ENCODE measurements at regions not wholly inside any gene's neighbourhood (a gene's known extent, or its start where the extent isn't known, plus 50 kb on each side); places are given as distances from the start of the nearest gene placed in this dataset.
"Not testable (repeated sequence)": the region's sequence is repeated elsewhere in the genome, so short reads cannot be mapped to it uniquely, and the experiment has no call there.

- H3K27me3 ChIP-seq (ENCODE audit: control insufficient read depth in 2 of 2, insufficient read depth in 2 of 2, low read length in 2 of 2); H3K27me3 Mint-ChIP-seq; DNase-seq; CTCF ChIA-PET; H3K4me1 ChIP-seq (ENCODE audit: control insufficient read depth in 2 of 2, insufficient read depth in 2 of 2, low read length in 2 of 2); intact Hi-C loops (cut with micrococcal nuclease); H3K4me3 Mint-ChIP-seq; ATAC-seq; H3K4me3 ChIP-seq (ENCODE audit: low read length); POLR2A ChIA-PET; H3K27ac Mint-ChIP-seq; H3K4me1 Mint-ChIP-seq; H3K36me3 ChIP-seq (ENCODE audit: control insufficient read depth in 2 of 3, insufficient read depth in 3 of 3, low read length in 3 of 3); H3K27ac ChIP-seq (ENCODE audit: low read depth, low read length): not testable (repeated sequence)
- H3K9me3 ChIP-seq (ENCODE audit: control insufficient read depth in 2 of 3, low read length in 3 of 3): peaks cover 0 to 12% (median 0%) of the 10 kb centered on the region in 3 experiments
- H3K36me3 Mint-ChIP-seq: peaks cover 15 to 47% (median 26%) of the 10 kb centered on the region in 5 donors
- peaks cover 12 to 93% (median 44%) of the 10 kb centered on the region in 11 donors for H3K9me3 Mint-ChIP-seq
Measured at GRCh38 chr6:2302482-2302881, 57.1 kb upstream of the GMDS start.

GRCh38 chr6:2296781-2297180 is 51.4 kb upstream of the GMDS start:
- no peaks in the 10 kb centered on the region for H3K4me1 Mint-ChIP-seq
- POLR2A ChIA-PET: no interaction called here
- H3K27me3 Mint-ChIP-seq: no peaks in the 10 kb centered on the region
- DNase-seq: no peak
- no peak for ATAC-seq
- Histone ChIP-seq H3K27ac (ENCODE audit: low read depth, low read length) (no peak overlapping the region), H3K9me3 (ENCODE audit: control insufficient read depth in 2 of 3, low read length in 3 of 3) (peaks cover 0 to 38% (median 0%) of the 10 kb centered on the region in 3 experiments), H3K27me3 (ENCODE audit: control insufficient read depth in 2 of 2, insufficient read depth in 2 of 2, low read length in 2 of 2) (no peaks in the 10 kb centered on the region), H3K4me3 (ENCODE audit: low read length) (no peak overlapping the region), H3K4me1 (ENCODE audit: control insufficient read depth in 2 of 2, insufficient read depth in 2 of 2, low read length in 2 of 2) (no peaks in the 10 kb centered on the region), H3K36me3 (ENCODE audit: control insufficient read depth in 2 of 3, insufficient read depth in 3 of 3, low read length in 3 of 3) (no peaks in the 10 kb centered on the region)
- no peak overlapping the region for H3K27ac Mint-ChIP-seq
- CTCF ChIA-PET: no interaction called here
- peaks cover 15 to 57% (median 38%) of the 10 kb centered on the region in 5 donors for H3K36me3 Mint-ChIP-seq
- H3K4me3 Mint-ChIP-seq: no peak overlapping the region
- peaks cover 12 to 95% (median 64%) of the 10 kb centered on the region in 11 donors for H3K9me3 Mint-ChIP-seq
- intact Hi-C loops (cut with micrococcal nuclease): no loop called here
